SK-N-SH treated with all-trans-retinoic acid at 6 μM for 48 hours (cell line): ENCODE measurements at regions not wholly inside any gene's neighbourhood (a gene's known extent, or its start where the extent isn't known, plus 50 kb on each side); places are given as distances from the start of the nearest gene placed in this dataset.

ENCODE experiments used
- ATAC-seq: fragments of 200-7000 bp; cut with Tn5 transposase; 3 replicates; pipeline ENCODE4 v1.9.1; 2020; ENCODE audit warnings: mild to moderate bottlenecking, moderate library complexity
- ARNTL ChIP-seq: fragments of 450-650 bp; formaldehyde crosslinking; IDR thresholded peaks from 2 replicates; pipeline ENCODE4 v1.5.0; 2020; ENCODE audit warnings: low read depth, mild to moderate bottlenecking, moderate library complexity, borderline replicate concordance
- BACH2 ChIP-seq: fragments of 250-450 bp; sonication (Bioruptor Pico); IDR thresholded peaks from 2 replicates; pipeline ENCODE4 v1.9.0; 2021; ENCODE audit warnings: mild to moderate bottlenecking, borderline replicate concordance
- CREB5 ChIP-seq: fragments of 250-450 bp; sonication (Bioruptor Pico); IDR thresholded peaks from 2 replicates; pipeline ENCODE4 v1.5.1; 2020; ENCODE audit warnings: low read depth, mild to moderate bottlenecking, moderate library complexity
- CSDC2 ChIP-seq: fragments of 250-450 bp; sonication (Bioruptor Pico); IDR thresholded peaks from 2 replicates; pipeline ENCODE4 v1.5.0; 2020; ENCODE audit warnings: mild to moderate bottlenecking, moderate library complexity
- CSRNP3 ChIP-seq: fragments of 250-450 bp; sonication (Bioruptor Pico); IDR thresholded peaks from 2 replicates; pipeline ENCODE4 v1.5.1; 2021; ENCODE audit warnings: mild to moderate bottlenecking, moderate library complexity
- ESRRG ChIP-seq: fragments of 250-450 bp; sonication (Bioruptor Pico); IDR thresholded peaks from 2 replicates; pipeline ENCODE4 v1.6.1; 2021; ENCODE audit warnings: mild to moderate bottlenecking
- ISL1 ChIP-seq: fragments of 250-450 bp; sonication (Bioruptor Pico); IDR thresholded peaks from 2 replicates; pipeline ENCODE4 v2.1.2; 2022; ENCODE audit warnings: mild to moderate bottlenecking, moderate library complexity
- OSR1 ChIP-seq: fragments of 250-450 bp; sonication (Bioruptor Pico); IDR thresholded peaks from 2 replicates; pipeline ENCODE4 v1.8.0; 2022; ENCODE audit warnings: moderate library complexity, mild to moderate bottlenecking, inconsistent platforms
- PATZ1 ChIP-seq: fragments of 250-450 bp; sonication (Bioruptor Pico); IDR thresholded peaks from 2 replicates; pipeline ENCODE4 v1.8.0; 2020; ENCODE audit warnings: mild to moderate bottlenecking, moderate library complexity, borderline replicate concordance
- PPARA ChIP-seq: fragments of 250-450 bp; sonication (Bioruptor Pico); IDR thresholded peaks from 2 replicates; pipeline ENCODE4 v1.5.0; 2020; ENCODE audit warnings: mild to moderate bottlenecking, borderline replicate concordance
- RARB ChIP-seq: fragments of 250-450 bp; sonication (Bioruptor Pico); IDR thresholded peaks from 2 replicates; pipeline ENCODE4 v1.8.0; 2021; ENCODE audit warnings: mild to moderate bottlenecking, moderate library complexity
- SNAI2 ChIP-seq: fragments of 250-450 bp; sonication (Bioruptor Pico); IDR thresholded peaks from 2 replicates; pipeline ENCODE4 v1.5.0; 2020; ENCODE audit warnings: mild to moderate bottlenecking, moderate library complexity
- TCF4 ChIP-seq: fragments of 250-450 bp; sonication (Bioruptor Pico); IDR thresholded peaks from 2 replicates; pipeline ENCODE4 v1.8.0; 2021; ENCODE audit warnings: mild to moderate bottlenecking, moderate library complexity, borderline replicate concordance
- TOX ChIP-seq: fragments of 250-450 bp; sonication (Bioruptor Pico); IDR thresholded peaks from 2 replicates; pipeline ENCODE4 v1.8.0; 2021; ENCODE audit warnings: mild to moderate bottlenecking, moderate library complexity, borderline replicate concordance
- TSHZ2 ChIP-seq: fragments of 250-450 bp; sonication (Bioruptor Pico); IDR thresholded peaks from 2 replicates; pipeline ENCODE4 v1.5.0; 2020; ENCODE audit warnings: mild to moderate bottlenecking, moderate library complexity
- ZC3H10 ChIP-seq: fragments of 250-450 bp; sonication (Bioruptor Pico); IDR thresholded peaks from 2 replicates; pipeline ENCODE4 v1.5.1; 2021; ENCODE audit warnings: mild to moderate bottlenecking, moderate library complexity
- ZFP3 ChIP-seq: fragments of 250-450 bp; sonication (Bioruptor Pico); IDR thresholded peaks from 2 replicates; pipeline ENCODE4 v1.5.0; 2020; ENCODE audit warnings: mild to moderate bottlenecking, moderate library complexity
- ZFP30 ChIP-seq: fragments of 450-650 bp; formaldehyde crosslinking; IDR thresholded peaks from 2 replicates; pipeline ENCODE4 v1.5.0; 2022; ENCODE audit warnings: mild to moderate bottlenecking, moderate library complexity
- ZNF70 ChIP-seq: fragments of 450-650 bp; formaldehyde crosslinking; IDR thresholded peaks from 2 replicates; pipeline ENCODE4 v1.5.0; 2020; ENCODE audit warnings: mild to moderate bottlenecking, moderate library complexity
- ZNF8 ChIP-seq: fragments of 450-650 bp; formaldehyde crosslinking; IDR thresholded peaks from 2 replicates; pipeline ENCODE4 v1.5.0; 2020; ENCODE audit warnings: mild to moderate bottlenecking, moderate library complexity
- TF ChIP-seq, protein P1 (sequence below): fragments of 250-450 bp; sonication (Bioruptor Pico); IDR thresholded peaks from 2 replicates; pipeline ENCODE4 v1.8.0; 2021; ENCODE audit warnings: low read depth, mild to moderate bottlenecking, moderate library complexity, borderline replicate concordance

DNA sequence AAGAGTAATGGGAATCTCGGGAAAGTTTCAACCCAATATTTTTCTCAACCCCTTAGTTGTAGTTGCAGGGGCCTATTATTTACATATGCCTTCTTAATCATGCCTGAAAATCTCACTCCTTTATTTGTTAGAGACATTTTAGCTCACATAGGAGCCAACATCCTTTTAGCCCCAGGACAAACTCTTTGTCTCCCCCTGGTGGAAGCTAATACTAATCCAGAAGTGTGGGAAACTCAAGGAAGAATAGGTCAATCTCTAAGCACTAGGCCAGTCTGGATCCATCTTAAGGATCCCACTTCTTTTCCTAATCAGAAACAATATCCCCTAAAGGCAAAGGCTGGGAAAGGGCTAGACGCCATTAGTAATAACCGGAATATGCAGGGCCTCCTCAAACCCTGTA, 550.9 kb upstream of the PKDCC start:
- TF ChIP-seq, protein P1, sequence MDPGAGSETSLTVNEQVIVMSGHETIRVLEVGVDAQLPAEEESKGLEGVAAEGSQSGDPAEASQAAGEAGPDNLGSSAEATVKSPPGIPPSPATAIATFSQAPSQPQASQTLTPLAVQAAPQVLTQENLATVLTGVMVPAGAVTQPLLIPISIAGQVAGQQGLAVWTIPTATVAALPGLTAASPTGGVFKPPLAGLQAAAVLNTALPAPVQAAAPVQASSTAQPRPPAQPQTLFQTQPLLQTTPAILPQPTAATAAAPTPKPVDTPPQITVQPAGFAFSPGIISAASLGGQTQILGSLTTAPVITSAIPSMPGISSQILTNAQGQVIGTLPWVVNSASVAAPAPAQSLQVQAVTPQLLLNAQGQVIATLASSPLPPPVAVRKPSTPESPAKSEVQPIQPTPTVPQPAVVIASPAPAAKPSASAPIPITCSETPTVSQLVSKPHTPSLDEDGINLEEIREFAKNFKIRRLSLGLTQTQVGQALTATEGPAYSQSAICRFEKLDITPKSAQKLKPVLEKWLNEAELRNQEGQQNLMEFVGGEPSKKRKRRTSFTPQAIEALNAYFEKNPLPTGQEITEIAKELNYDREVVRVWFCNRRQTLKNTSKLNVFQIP (CRISPR knock-in tag): no peak
- TF ChIP-seq ZFP3 (CRISPR knock-in tag): no peak
- TF ChIP-seq SNAI2 (CRISPR knock-in tag): no peak
- no peak for TF ChIP-seq ZFP30 (CRISPR knock-in tag)
- no peak for TF ChIP-seq CREB5 (CRISPR knock-in tag)
- TF ChIP-seq TCF4 (CRISPR knock-in tag): no peak
- no peak for TF ChIP-seq PATZ1
- TF ChIP-seq ISL1: no peak
- TF ChIP-seq PPARA (CRISPR knock-in tag): no peak
- no peak for TF ChIP-seq TSHZ2
- no peak for TF ChIP-seq ZC3H10
- no peak for TF ChIP-seq ZNF70 (CRISPR knock-in tag)
- TF ChIP-seq ESRRG (CRISPR knock-in tag): no peak
- TF ChIP-seq BACH2: no peak
- TF ChIP-seq CSDC2: no peak
- ATAC-seq: no peak

DNA sequence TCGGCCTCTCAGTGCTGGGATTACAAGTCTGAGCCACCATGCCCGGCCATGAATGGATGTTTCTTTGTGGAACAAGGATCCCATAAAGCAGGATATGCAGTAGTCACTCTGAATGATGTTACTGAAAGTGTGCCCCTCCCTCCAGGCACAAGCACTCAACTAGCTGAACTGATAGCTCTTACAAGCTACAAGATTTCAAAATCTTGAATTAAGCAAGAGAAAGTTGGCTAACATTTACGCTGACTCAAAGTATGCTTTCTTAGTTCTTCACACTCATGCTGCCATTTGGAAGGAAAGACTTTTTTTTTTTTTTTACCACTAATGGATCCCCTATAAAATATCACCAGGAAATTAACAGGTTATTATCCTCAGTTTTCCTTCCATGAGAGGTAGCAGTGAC, 549.0 kb upstream of the PKDCC start:
- no peak for ATAC-seq
- TF ChIP-seq ISL1: no peak
- no peak for TF ChIP-seq ZC3H10
- no peak for TF ChIP-seq ZFP3 (CRISPR knock-in tag)
- TF ChIP-seq ARNTL (CRISPR knock-in tag): no peak
- TF ChIP-seq CSRNP3 (CRISPR knock-in tag): no peak
- no peak for TF ChIP-seq PPARA (CRISPR knock-in tag)
- no peak for TF ChIP-seq OSR1
- no peak for TF ChIP-seq ZNF8 (CRISPR knock-in tag)
- no peak for TF ChIP-seq CREB5 (CRISPR knock-in tag)
- no peak for TF ChIP-seq TCF4 (CRISPR knock-in tag)
- TF ChIP-seq SNAI2 (CRISPR knock-in tag): no peak
- no peak for TF ChIP-seq RARB (CRISPR knock-in tag)
- no peak for TF ChIP-seq CSDC2
- TF ChIP-seq ZNF70 (CRISPR knock-in tag): no peak
- no peak for TF ChIP-seq ESRRG (CRISPR knock-in tag)
- TF ChIP-seq, all 23 proteins: peak for 0

DNA sequence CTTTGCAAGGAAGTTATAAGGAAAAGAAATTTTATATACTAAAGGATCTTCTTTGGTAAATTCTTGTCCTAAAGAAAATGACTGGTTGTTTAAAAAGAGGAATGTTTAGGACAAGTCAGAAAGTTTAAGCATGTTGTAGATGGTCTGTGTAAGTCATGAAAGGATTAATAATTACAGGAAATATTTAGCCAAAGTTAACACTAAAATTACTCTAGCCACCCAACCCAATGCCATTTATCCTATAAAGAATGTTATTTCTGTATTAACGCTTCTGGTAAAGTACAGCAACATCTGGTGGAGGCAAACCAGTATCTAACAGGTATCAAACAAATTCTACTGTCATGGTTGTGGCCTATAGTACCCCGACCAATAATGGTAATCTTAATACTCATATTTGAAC, 546.9 kb upstream of the PKDCC start:
- no peak for ATAC-seq
- no peak for TF ChIP-seq TOX (CRISPR knock-in tag)
- TF ChIP-seq ZFP30 (CRISPR knock-in tag): no peak
- TF ChIP-seq PATZ1: no peak
- no peak for TF ChIP-seq ARNTL (CRISPR knock-in tag)
- TF ChIP-seq CSRNP3 (CRISPR knock-in tag): no peak
- no peak for TF ChIP-seq TSHZ2
